ENCODE measurements at regions not wholly inside any gene's neighbourhood (a gene's known extent, or its start where the extent isn't known, plus 50 kb on each side); places are given as distances from the start of the nearest gene placed in this dataset.

- TF ChIP-seq EZH2 (IDR thresholded peaks at IDR 0.05; ENCODE audit: borderline replicate concordance, low read depth, low read length, severe bottlenecking) (no peak), CTCF (IDR thresholded peaks at IDR 0.05; ENCODE audit: borderline replicate concordance, extremely low read depth, low read length, poor library complexity, severe bottlenecking) (no peak)
Measured at GRCh38 chr12:84183576-84183975, 729.0 kb downstream of the SLC6A15 start.

Measured in DND-41 (cell line).